Neural cell (in vitro differentiated cells): ENCODE measurements at regions not wholly inside any gene's neighbourhood (a gene's known extent, or its start where the extent isn't known, plus 50 kb on each side); places are given as distances from the start of the nearest gene placed in this dataset.

Experiments
- EP300 ChIP-seq: fragments of 450-650 bp; conservative IDR thresholded peaks from 2 replicates; pipeline ENCODE4 v1.6.1; 2014; ENCODE audit warnings: antibody characterized with exemption, mild to moderate bottlenecking, moderate library complexity; ENCODE audit not compliant: poor library complexity, severe bottlenecking
- EZH2 ChIP-seq: fragments of 200-600, 300-800 bp; shearing (Covaris generic), sonication (generic); IDR thresholded peaks from 2 replicates; pipeline ENCODE4 v1.6.1; 2014; ENCODE audit warnings: antibody characterized with exemption, low read length, borderline replicate concordance, mild to moderate bottlenecking; ENCODE audit not compliant: insufficient read depth, poor library complexity, severe bottlenecking
- MXI1 ChIP-seq: fragments of 450-650 bp; conservative IDR thresholded peaks from 2 replicates; pipeline ENCODE4 v1.6.1; 2014; ENCODE audit warnings: antibody characterized with exemption, mild to moderate bottlenecking; ENCODE audit not compliant: poor library complexity, severe bottlenecking
- POLR2AphosphoS5 ChIP-seq: IDR thresholded peaks from 2 replicates; pipeline ENCODE4 v1.6.1; 2012
- RAD21 ChIP-seq: fragments of 450-650 bp; conservative IDR thresholded peaks from 2 replicates; pipeline ENCODE4 v1.6.1; 2014; ENCODE audit warnings: antibody characterized with exemption, mild to moderate bottlenecking, moderate library complexity
- REST ChIP-seq: IDR thresholded peaks from 2 replicates; pipeline ENCODE4 v1.6.1; 2012; ENCODE audit warnings: borderline replicate concordance
- SMC3 ChIP-seq: fragments of 450-650 bp; conservative IDR thresholded peaks from 2 replicates; pipeline ENCODE4 v1.6.1; 2014; ENCODE audit warnings: antibody characterized with exemption, mild to moderate bottlenecking, moderate library complexity; ENCODE audit not compliant: poor library complexity
- TAF1 ChIP-seq: IDR thresholded peaks from 2 replicates; pipeline ENCODE4 v1.6.1; 2012; ENCODE audit warnings: low read depth
- TF ChIP-seq, protein P1 (sequence below): fragments of 450-650 bp; IDR thresholded peaks from 2 replicates; pipeline ENCODE4 v1.5.1; 2014; ENCODE audit warnings: antibody characterized with exemption, mild to moderate bottlenecking, moderate library complexity; ENCODE audit not compliant: poor library complexity, severe bottlenecking

DNA sequence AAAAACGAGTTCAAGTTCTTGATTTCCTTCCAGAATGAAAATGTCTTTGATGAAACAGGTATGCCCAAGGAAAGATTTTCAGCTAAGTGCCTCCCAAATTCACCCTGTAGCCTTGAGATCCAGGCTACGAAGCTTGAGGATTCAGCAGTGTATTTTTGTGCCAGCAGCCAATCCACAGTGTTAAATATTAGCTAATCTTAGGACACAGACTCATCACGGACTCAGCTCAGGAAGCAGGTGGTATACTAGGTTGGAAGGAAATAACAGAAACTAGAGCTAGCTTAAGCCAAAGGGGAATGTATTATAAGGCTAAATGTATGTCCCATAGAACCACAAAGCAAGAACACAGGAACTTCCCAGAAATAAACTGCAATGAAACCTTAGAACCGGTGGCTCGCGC is 151.0 kb upstream of the PRSS1 start:
- TF ChIP-seq, protein P1, sequence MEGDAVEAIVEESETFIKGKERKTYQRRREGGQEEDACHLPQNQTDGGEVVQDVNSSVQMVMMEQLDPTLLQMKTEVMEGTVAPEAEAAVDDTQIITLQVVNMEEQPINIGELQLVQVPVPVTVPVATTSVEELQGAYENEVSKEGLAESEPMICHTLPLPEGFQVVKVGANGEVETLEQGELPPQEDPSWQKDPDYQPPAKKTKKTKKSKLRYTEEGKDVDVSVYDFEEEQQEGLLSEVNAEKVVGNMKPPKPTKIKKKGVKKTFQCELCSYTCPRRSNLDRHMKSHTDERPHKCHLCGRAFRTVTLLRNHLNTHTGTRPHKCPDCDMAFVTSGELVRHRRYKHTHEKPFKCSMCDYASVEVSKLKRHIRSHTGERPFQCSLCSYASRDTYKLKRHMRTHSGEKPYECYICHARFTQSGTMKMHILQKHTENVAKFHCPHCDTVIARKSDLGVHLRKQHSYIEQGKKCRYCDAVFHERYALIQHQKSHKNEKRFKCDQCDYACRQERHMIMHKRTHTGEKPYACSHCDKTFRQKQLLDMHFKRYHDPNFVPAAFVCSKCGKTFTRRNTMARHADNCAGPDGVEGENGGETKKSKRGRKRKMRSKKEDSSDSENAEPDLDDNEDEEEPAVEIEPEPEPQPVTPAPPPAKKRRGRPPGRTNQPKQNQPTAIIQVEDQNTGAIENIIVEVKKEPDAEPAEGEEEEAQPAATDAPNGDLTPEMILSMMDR: no peak
- no peak for TF ChIP-seq EZH2
- no peak for TF ChIP-seq TAF1
- no peak for TF ChIP-seq EP300
- TF ChIP-seq SMC3: no peak
- TF ChIP-seq POLR2AphosphoS5: no peak
- no peak for TF ChIP-seq RAD21
- TF ChIP-seq MXI1: no peak
- TF ChIP-seq REST: no peak
